Stimulated activated CD4-positive, alpha-beta T cell treated with anti-CD3 and anti-CD28 coated beads, Interleukin-2, amount 100 ng/mL, for 24 hours (primary cell): ENCODE measurements at regions not wholly inside any gene's neighbourhood (a gene's known extent, or its start where the extent isn't known, plus 50 kb on each side); places are given as distances from the start of the nearest gene placed in this dataset.

Source experiments
- DNase-seq, 2 donors: peaks; one replicate each; pipeline ENCODE4 v3.0.0-alpha.2; 2020

DNA sequence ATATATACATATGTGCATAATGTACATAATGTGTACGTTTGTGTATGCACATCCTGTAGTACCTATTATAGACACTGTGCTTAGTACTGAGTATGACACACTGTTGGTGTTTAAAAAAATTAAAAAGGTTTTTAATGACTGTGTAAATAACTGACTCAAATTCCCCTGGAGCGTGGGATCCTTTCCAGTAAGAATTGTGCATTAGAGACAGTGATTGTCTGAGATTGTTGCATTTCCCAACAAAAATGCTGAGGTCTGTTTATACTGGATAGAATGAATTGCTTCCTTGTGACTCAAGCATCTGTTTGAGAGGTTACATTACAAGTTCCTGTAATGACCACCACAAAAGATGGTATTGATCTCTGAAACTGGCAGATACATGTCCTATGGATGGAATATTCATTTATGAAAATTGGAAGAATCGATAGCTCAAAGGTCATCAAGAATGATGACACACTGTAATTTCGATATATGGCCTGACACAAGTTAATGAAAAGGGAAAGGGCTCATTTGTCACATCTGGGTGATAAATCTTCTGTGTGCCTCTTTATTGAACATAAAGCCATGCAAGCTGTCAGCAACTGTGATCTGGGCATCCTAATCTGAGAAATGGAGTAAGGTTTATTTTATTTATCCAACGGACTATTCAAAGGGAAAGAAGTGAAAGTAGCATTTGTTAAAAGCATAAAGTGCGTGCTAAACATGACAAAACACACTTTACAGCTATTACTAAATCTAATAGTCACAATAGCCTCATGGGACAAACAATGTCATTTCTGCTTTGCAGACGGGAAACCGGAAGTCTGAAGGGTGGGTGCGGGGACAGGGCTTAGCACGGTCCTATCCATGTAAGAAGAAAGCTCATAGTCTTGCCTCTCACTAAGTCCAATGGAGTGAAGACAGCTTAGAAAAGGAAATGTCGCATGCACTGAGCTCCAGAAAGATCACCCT is 228.8 kb downstream of the CDH11 start:
- no peak for DNase-seq

DNA sequence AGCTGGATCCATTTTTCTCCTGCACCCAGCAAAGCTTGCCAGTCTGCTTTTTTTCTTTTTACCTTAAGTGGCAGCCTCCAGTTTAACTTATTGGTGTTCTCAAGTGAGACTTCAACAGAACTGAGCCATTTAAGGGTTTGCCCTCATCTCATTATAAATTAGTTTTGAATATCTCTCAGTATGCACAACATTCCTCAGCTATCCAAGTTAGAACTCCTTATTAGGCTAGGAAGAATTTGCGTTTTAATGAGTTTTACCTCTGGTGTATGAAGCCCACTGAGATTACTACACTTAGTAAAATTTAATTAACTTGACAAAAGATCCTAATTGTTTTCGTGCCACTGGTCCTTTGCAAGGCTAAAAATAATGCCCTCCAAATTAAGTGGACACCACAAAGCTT is 232.4 kb downstream of the CDH11 start:
- no peak for DNase-seq

DNA sequence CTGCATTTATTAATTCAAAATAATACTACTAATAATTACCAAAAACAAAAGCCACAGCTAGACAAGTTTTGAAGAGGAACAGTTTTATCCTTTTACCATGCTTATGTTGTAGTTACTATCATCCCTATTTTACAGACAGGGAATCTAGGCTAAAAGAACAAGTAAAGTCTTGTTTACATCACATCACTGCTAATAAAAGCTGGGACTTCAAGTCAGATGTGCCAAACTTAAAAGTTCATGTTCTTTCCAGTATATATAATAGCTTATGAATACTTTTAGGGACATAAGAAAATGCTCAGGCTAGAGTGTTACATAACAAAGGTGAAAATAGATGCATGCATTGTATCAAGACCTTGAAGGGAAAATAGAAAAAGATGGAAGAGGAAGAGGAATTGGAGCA is 234.2 kb downstream of the CDH11 start:
- DNase-seq: no peak

DNA sequence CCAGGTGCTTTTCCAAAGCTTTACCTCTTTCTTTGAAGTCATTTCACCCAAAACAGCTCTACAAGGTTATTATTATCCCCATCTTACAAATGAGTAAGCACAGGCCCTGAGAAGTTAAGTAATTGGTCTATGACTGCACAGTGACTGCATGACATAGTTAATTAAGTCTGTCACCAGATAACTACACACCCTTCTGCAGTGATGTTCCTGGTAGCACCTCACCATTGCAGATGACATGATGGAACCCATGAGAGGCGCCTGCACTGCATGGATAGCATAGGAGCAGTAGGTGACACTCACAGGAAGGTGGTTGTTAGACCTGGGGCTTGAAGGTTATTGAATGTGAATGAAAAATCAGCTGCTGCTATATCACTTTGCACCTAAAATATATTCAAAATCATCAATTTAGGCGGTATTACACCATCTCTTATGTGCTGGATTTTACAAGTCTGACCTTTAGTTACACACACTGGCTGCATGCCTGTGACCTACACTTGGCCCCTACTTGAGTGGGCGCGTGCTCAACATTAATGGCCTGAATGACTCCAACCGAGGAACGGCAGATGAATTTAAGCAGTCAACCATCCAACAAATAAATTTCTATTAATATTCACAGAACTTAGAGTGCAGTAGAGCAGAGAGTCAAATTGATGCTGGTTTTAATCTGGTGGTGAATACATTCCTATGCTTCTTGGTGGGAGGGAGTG is 239.6 kb downstream of the CDH11 start:
- no peak for DNase-seq

DNA sequence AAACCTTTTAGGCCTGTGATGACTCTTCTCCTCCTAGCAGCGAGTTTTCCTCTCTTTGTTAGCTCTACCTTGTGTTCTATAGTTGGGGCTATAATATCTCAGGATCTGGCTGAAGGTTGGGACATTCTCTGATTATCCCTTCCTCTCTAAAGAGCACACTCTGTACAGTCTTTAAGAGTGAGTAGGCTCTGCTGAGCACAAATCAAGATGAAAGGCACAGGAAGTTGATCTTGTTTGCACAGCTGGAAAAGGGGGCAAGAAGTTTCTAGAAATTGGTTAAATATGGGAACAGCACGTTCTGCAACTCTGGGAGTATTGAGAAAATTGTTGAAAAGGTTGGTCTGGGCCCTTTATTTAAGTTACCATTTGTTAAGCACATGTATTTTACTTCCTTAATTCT is 240.9 kb downstream of the CDH11 start:
- DNase-seq: no peak

DNA sequence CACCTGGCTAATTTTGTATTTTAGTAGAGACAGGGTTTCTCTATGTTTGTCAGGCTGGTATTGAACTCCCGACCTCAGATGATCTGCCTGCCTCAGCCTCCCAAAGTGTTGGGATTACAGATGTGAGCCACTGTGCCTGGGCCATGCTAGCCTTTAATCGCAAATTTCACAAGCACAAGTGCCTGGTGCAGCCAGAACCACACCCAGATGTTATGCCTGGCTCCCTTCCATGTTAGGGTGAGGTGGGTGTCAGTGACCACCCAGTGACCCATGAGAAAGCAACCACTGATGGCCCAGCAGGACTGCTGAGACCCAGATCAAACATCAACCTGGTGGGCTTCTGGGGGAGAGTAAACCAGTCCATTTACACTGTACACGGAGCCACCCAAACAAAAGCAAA is 241.9 kb downstream of the CDH11 start:
- DNase-seq: no peak

- no peak for DNase-seq
These were observed 242.9 kb downstream of the CDH11 start for GRCh38 chr16:64878940-64879339.

DNA sequence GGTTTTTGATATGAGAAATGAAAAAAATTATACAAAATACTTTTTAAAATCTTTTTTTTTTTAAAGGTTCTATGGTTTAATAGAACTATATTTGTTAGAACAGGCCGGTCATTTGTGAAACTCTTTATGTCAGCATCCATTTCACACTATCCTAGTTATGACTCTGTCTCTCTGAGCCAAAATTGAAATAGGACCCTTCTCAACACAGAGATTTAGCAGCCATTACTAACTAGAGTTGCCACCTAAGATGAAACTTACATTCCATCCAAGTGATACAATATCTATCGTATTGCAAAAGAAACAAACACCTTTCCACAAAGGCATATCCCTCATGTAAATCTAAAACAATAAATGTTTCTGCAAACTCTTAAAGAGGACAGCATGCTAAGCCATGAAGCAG is 249.8 kb downstream of the CDH11 start:
- no peak for DNase-seq

- DNase-seq: no peak
These were observed 251.0 kb downstream of the CDH11 start for GRCh38 chr16:64870859-64871258.

GRCh38 chr16:64869781-64870180 is 252.1 kb downstream of the CDH11 start:
- DNase-seq: no peak

DNA sequence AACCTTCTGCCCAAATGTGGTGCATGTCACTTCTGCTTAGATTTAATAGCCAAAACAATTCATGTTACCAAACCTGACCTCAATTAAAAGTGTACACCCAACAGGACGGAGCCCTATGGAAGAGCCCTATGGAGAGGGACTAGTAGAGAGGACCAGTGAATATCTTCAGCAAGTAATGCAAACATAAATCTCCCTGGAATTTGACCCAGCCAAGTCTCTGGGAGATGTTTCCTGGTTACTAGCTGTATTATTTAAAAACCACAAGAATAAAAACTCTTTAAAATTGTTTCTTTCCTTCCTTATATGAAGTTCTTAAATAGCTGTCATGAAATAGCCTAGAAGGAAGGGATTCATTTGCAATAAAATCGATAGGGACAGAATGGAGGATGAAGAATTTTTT is 255.8 kb downstream of the CDH11 start:
- DNase-seq: no peak

DNA sequence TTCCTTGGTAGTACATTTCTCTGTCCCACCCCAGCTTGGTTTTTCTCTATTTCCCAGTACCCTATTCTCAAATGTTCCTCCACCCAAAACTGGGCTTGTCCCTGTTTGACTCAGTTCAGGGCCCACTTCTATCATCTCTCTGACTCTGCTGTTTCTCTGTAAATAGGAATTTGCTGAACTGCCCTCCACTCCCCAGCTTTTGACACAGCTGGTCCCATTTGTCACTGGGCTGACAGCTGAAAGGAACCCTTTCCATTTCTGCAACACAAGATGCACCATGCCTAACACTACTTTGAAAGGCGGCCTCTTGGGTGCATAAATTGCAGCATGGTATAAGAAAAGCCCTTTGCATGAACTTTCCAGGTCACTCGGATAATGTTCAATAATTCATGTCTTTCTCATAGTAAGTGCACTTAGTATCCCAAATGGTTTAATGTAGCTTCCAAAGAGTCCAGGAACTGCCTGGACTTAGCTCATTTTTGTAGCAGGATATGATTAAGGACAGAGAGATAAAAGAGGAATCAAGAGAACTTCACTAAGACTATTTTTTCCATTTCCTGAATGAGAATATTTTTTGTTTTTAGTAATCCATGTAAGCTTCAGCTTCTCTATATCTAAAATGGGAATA is 256.7 kb downstream of the CDH11 start:
- no peak for DNase-seq

GRCh38 chr16:64864232-64864809 is 257.5 kb downstream of the CDH11 start:
- no peak for DNase-seq

- DNase-seq: no peak
These were observed 263.8 kb downstream of the CDH11 start for GRCh38 chr16:64858076-64858475.

DNA sequence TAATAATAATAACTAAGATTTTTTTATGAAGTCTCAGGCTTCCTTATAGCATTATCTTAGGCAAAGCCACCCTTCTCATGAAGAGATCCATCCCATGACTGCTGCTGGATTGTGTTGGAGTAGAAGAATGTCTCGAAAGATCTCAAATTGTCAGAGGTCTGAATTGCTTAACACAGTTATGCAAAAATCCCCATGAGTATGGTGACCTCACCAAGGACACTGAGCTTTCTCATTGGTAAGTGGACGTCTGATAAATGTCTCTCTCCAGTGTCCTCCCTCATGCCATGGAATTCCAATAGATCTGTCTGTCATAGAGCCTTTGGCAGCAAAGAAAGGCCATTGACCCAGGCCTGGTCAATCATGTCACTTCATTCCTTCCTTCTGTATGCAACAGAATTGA is 264.5 kb downstream of the CDH11 start:
- DNase-seq: no peak

DNA sequence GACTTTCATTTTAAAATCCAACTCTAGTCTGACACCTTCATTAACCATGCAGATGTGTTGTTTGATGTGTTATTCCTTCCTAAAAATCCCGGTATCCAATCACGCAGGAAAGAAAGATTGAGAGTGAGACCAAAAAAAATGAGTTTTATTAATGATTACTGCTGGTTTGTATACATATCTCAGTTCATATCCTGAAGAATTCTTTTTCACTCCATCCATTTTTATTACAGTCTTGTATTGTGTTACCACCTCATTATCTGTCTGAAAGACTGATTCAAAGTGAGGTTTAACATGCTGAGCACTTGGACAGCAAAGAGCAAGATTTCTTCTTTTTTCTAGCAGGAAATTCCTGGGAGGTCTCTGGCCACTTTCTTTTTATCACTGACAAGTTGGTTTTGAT is 268.3 kb downstream of the CDH11 start:
- DNase-seq: no peak

GRCh38 chr16:64846966-64847365 is 274.9 kb downstream of the CDH11 start:
- no peak for DNase-seq

GRCh38 chr16:64845071-64845470 is 276.8 kb downstream of the CDH11 start:
- DNase-seq: no peak

GRCh38 chr16:64841482-64841881 is 280.4 kb downstream of the CDH11 start:
- no peak for DNase-seq

DNA sequence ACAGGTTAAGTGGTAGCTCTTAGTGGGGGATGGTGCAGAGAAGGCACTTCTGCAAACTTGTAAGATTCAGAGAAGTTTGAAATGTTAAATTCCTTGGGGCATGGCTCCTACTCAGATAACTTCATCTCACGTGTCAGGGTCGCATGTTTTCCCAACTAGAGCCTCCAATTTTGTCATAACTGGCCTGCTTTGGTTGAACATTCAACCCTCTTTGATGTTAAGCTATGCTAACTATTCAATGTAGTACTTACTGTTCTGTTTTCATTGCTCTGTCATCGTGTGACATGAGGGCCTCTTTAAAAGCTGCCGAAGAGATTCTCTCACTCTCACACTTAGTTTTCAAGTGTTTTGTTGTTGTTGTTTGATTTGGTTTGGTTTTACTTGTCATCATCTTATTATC is 280.8 kb downstream of the CDH11 start:
- DNase-seq: no peak

GRCh38 chr16:64830653-64831052 is 291.2 kb downstream of the CDH11 start:
- DNase-seq: no peak

DNA sequence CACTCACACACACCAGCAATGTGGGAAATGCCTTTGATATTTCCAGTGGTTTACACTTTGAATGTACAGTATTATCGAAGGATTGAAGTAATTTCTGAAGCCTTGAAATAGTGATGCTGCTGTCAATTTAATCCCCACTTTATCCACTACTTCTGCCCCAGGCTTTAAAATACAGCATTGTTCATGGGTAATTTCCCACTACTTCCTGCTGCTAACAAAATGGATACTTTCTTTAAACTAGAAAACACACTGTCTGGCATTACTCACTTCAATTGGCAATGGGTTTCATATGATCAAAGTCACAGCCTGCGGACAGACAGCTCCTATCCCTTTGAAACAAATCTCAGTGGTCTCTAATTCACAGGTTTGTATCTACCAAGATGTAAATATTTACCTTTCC is 292.2 kb downstream of the CDH11 start:
- DNase-seq: no peak

DNA sequence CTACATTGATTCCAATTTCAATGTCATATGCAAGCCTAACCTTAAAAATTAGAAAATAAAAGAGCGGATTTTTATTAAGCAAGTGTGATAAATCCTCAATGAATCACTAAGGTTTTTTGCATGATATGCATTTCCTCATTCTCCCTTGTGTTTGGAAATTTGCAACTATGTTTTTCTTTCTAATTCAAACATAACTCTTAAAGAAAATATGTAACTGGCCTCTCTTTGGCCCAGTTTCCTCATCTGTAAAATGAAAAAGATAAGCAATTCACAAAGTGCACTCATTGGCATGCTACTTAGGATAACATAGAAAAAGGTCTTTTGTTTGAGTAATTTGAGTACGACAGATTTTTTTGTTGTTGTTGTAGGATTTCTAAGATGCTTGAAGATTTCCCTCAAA is 295.5 kb downstream of the CDH11 start:
- DNase-seq: no peak
